B cell (primary cell): ENCODE measurements at regions not wholly inside any gene's neighbourhood (a gene's known extent, or its start where the extent isn't known, plus 50 kb on each side); places are given as distances from the start of the nearest gene placed in this dataset.

Experiments used
- ATAC-seq: fragments of 200-7000 bp; cut with Tn5 transposase; one replicate; pipeline ENCODE4 v1.10.0; 2021; ENCODE audit warnings: low read depth, mild to moderate bottlenecking, moderate number of reproducible peaks, moderate library complexity
- CTCF ChIA-PET: fragments of 350-600 bp; sonication (Branson Sonifier 250); formaldehyde crosslinking; loops from one replicate; lab custom pipeline; 2021; ENCODE audit warnings: antibody characterized with exemption, inconsistent platforms; lab: Charles Lee
- POLR2A ChIA-PET: fragments of 350-600 bp; sonication (Branson Sonifier 250); formaldehyde crosslinking; loops from one replicate; lab custom pipeline; 2021; ENCODE audit warnings: antibody characterized with exemption; lab: Charles Lee
- DNase-seq: peaks from one replicate; pipeline ENCODE4 v3.0.0; 2013
- H2AFZ ChIP-seq: 2 replicates; pipeline ENCODE4 v1.6.1; 2012; ENCODE audit warnings: mild to moderate bottlenecking, low read depth, low read length; ENCODE audit not compliant: insufficient read depth, poor library complexity, severe bottlenecking
- H3K27ac ChIP-seq, 2 donors: 1 replicate in 1 of 2; 2 replicates in 1 of 2; pipeline ENCODE4 v1.5.1; 2012 to 2013; ENCODE audit warnings: low read length in 2 of 2, mild to moderate bottlenecking in 2 of 2, moderate library complexity in 1 of 2
- H3K27me3 ChIP-seq, 4 experiments: fragments of 200-600 bp in 1 of 4; sonication (generic) in 1 of 4; replicated peaks in 1 of 4; 1 replicate in 2 of 4; 2 replicates in 2 of 4; pipeline versions ENCODE4 v1.6.1 to v1.7.0; 2013 to 2016; ENCODE audit warnings: low read length in 3 of 4, mild to moderate bottlenecking in 2 of 4, mixed read lengths in 1 of 4, moderate library complexity in 1 of 4; ENCODE audit not compliant: insufficient read depth in 4 of 4, control insufficient read depth in 3 of 4; ENCODE audit errors: control extremely low read depth in 1 of 4
- H3K36me3 ChIP-seq, 2 experiments: replicated peaks in 1 of 2; 1 replicate in 1 of 2; 2 replicates in 1 of 2; pipeline versions ENCODE4 v1.6.1 to v1.7.1; 2013; ENCODE audit warnings: low read length in 1 of 2; ENCODE audit not compliant: insufficient read depth in 2 of 2, control insufficient read depth in 1 of 2; ENCODE audit errors: control extremely low read depth in 1 of 2, extremely low read depth in 1 of 2
- H3K4me1 ChIP-seq, 2 donors: fragments of 200-600 bp in 1 of 2; sonication (generic) in 1 of 2; 1 replicate in 1 of 2; 2 replicates in 1 of 2; pipeline versions ENCODE4 v1.5.1 to v1.6.1; 2013 to 2017; ENCODE audit warnings: low read length in 2 of 2; ENCODE audit not compliant: control insufficient read depth in 2 of 2, insufficient read depth in 2 of 2
- H3K4me2 ChIP-seq: replicated peaks from 2 replicates; pipeline ENCODE3; 2012; ENCODE audit warnings: mild to moderate bottlenecking, low read depth, low read length; ENCODE audit not compliant: poor library complexity, severe bottlenecking
- H3K4me3 ChIP-seq, 5 experiments: fragments of 200-600 bp in 1 of 5; sonication (generic) in 1 of 5; 1 replicate in 3 of 5; 2 replicates in 2 of 5; pipeline versions ENCODE4 v1.5.1 to v1.7.0; 2011 to 2016; ENCODE audit warnings: low read length in 4 of 5, mild to moderate bottlenecking in 4 of 5, low read depth in 2 of 5, control low read depth in 1 of 5, moderate library complexity in 1 of 5; ENCODE audit not compliant: insufficient read depth in 1 of 5; ENCODE audit errors: control extremely low read depth in 1 of 5, extremely low read depth in 1 of 5
- H3K79me2 ChIP-seq: fragments of 200-600 bp; sonication (generic); one replicate; pipeline ENCODE4 v1.6.0; 2016; ENCODE audit warnings: low read length; ENCODE audit not compliant: control insufficient read depth, insufficient read depth
- H3K9ac ChIP-seq: fragments of 200-600 bp; sonication (generic); 2 replicates; pipeline ENCODE4 v1.6.1; 2017; ENCODE audit warnings: mild to moderate bottlenecking, low read length, moderate library complexity
- H3K9me3 ChIP-seq, 3 donors: one replicate each; pipeline versions ENCODE4 v1.6.1 to v1.7.1; 2013; ENCODE audit warnings: low read length in 2 of 3; ENCODE audit not compliant: control insufficient read depth in 2 of 3, insufficient read depth in 1 of 3; ENCODE audit errors: control extremely low read depth in 1 of 3
- H4K20me1 ChIP-seq: 2 replicates; pipeline ENCODE4 v1.6.0; 2012; ENCODE audit warnings: mild to moderate bottlenecking, low read length; ENCODE audit not compliant: insufficient read depth, control insufficient read depth, poor library complexity, severe bottlenecking
- H3K27ac Mint-ChIP-seq: one replicate; pipeline ENCODE4 v1.8.0; 2021; ENCODE audit warnings: mixed read lengths
- H3K27me3 Mint-ChIP-seq: one replicate; pipeline ENCODE4 v1.8.0; 2021; ENCODE audit warnings: mixed read lengths
- H3K4me1 Mint-ChIP-seq: one replicate; pipeline ENCODE4 v1.8.0; 2021; ENCODE audit warnings: mixed read lengths
- H3K4me3 Mint-ChIP-seq: one replicate; pipeline ENCODE4 v1.8.0; 2021; ENCODE audit warnings: mixed read lengths
- H3K9me3 Mint-ChIP-seq: one replicate; pipeline ENCODE4 v1.8.0; 2022; ENCODE audit warnings: mixed read lengths; ENCODE audit not compliant: insufficient read depth
- CTCF ChIP-seq: fragments of 200-600 bp; IDR thresholded peaks from one replicate; pipeline ENCODE4 v1.8.0; 2022; ENCODE audit warnings: antibody characterized with exemption, mild to moderate bottlenecking
- EZH2 ChIP-seq: IDR thresholded peaks from 2 replicates; pipeline ENCODE4 v1.6.1; 2012; ENCODE audit warnings: borderline replicate concordance, low read depth, mild to moderate bottlenecking, moderate library complexity, low read length; ENCODE audit not compliant: insufficient read depth, poor library complexity, severe bottlenecking
- WGBS: methylation state at CpG from one replicate; pipeline ENCODE4 v1.1.5; 2013; ENCODE audit warnings: missing lambda C conversion rate; ENCODE audit not compliant: insufficient coverage; 5-methylcytosine and 5-hydroxymethylcytosine counted together
- intact Hi-C: fragments of 100-400 bp; cut with micrococcal nuclease; formaldehyde crosslinking; loops from one replicate; pipeline ENCODE4 v1.10.0; 2022

DNA sequence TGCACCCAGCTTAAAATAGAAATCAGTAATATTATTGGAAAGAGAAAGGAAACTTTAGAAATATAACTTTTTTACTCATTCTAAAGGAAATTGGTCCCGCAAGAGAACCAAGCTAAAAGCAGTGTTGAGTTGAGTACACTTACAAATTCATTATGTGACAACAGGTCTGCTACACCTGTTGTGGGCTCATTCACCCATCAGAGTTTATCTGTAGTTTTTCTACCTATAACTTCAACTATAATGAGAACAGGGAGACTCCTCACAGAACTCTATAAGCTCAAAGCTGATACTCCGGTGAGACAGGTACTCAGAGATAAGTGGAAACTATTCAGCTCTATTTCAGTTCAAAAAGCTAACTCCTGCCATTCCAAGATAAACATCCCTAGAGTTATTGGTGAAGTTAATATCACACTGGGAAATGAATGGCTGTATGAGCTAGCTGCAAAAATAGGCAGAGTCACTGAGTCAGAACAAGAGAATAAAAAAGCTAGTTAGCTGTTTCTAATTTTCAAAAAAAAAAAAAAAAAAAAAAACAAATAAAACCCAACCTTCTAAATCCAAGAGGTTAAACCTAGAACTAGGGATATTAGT is 121.3 kb downstream of the PPP1R3A start:
- no peak overlapping the region for H2AFZ ChIP-seq

GRCh38 chr7:113796557-113796956 is 122.3 kb downstream of the PPP1R3A start:
- POLR2A ChIA-PET: no interaction called here
- H3K9ac ChIP-seq: no peak overlapping the region
- no peak overlapping the region for H3K27ac ChIP-seq

More for the DNA sequence above, 121.3 kb downstream of the PPP1R3A start:
- H3K9me3 ChIP-seq: no peaks in the 10 kb centered on the region
- H3K4me2 ChIP-seq: no peak overlapping the region
- no peaks in the 10 kb centered on the region for H4K20me1 ChIP-seq
- no peaks in the 10 kb centered on the region for H3K79me2 ChIP-seq
- H3K36me3 ChIP-seq: no peaks in the 10 kb centered on the region
- ATAC-seq (no peak), DNase-seq (no peak)
- intact Hi-C loops: no loop called here
- CTCF ChIA-PET: no interaction called here
- Mint-ChIP-seq H3K27ac (no peak overlapping the region), H3K4me1 (no peaks in the 10 kb centered on the region), H3K4me3 (no peak overlapping the region), H3K27me3 (no peaks in the 10 kb centered on the region), H3K9me3 (peaks cover 2% of the 10 kb centered on the region)
- no peak overlapping the region for H3K9ac ChIP-seq
- WGBS: no CpG with 5 or more reads among the region's 2 CpGs
- H3K27ac ChIP-seq: no peak overlapping the region
- TF ChIP-seq EZH2 (no peak), CTCF (no peak)
- no peak overlapping the region for H3K4me3 ChIP-seq
- POLR2A ChIA-PET: no interaction called here
- H3K27me3 ChIP-seq: no peaks in the 10 kb centered on the region
- no peaks in the 10 kb centered on the region for H3K4me1 ChIP-seq

More at GRCh38 chr7:113796557-113796956, 122.3 kb downstream of the PPP1R3A start:
- Histone ChIP-seq H3K79me2 (no peaks in the 10 kb centered on the region), H3K4me2 (no peak overlapping the region), H3K4me3 (no peak overlapping the region), H4K20me1 (no peaks in the 10 kb centered on the region), H3K36me3 (no peaks in the 10 kb centered on the region), H3K27me3 (no peaks in the 10 kb centered on the region), H2AFZ (no peak overlapping the region), H3K9me3 (no peaks in the 10 kb centered on the region), H3K4me1 (no peaks in the 10 kb centered on the region)
- peaks cover 2% of the 10 kb centered on the region for H3K9me3 Mint-ChIP-seq
- no peak for DNase-seq
- no peak for TF ChIP-seq EZH2
- no peak for TF ChIP-seq CTCF
- no peak for ATAC-seq
- WGBS: no CpG with 5 or more reads among the region's 2 CpGs
- intact Hi-C loops: no loop called here
- CTCF ChIA-PET: no interaction called here
- H3K27ac Mint-ChIP-seq: no peak overlapping the region
- no peaks in the 10 kb centered on the region for H3K4me1 Mint-ChIP-seq
- no peak overlapping the region for H3K4me3 Mint-ChIP-seq
- no peaks in the 10 kb centered on the region for H3K27me3 Mint-ChIP-seq
